Activated gamma-delta T cell treated with Interleukin-2 at 50 U/mL for 16 hours (primary cell): ENCODE measurements at regions not wholly inside any gene's neighbourhood (a gene's known extent, or its start where the extent isn't known, plus 50 kb on each side); places are given as distances from the start of the nearest gene placed in this dataset.
"Not testable (repeated sequence)": the region's sequence is repeated elsewhere in the genome, so short reads cannot be mapped to it uniquely, and the experiment has no call there.

Experiments used
- DNase-seq: peaks from one replicate; pipeline ENCODE4 v3.0.0-alpha.2; 2020

GRCh38 chr7:56466607-56467525, 350.6 kb upstream of the NUPR2 start:
- DNase-seq = not testable (repeated sequence)

- no peak for DNase-seq
Measured at GRCh38 chr7:56449762-56450161, 333.5 kb upstream of the NUPR2 start.

GRCh38 chr7:56447864-56448693, 331.9 kb upstream of the NUPR2 start:
- DNase-seq = no peak

GRCh38 chr7:56420528-56420927, 304.3 kb upstream of the NUPR2 start:
- DNase-seq = not testable (repeated sequence)

GRCh38 chr7:56375173-56375572, 259.0 kb upstream of the NUPR2 start:
- DNase-seq = no peak

GRCh38 chr7:56374666-56375065, 258.4 kb upstream of the NUPR2 start:
- DNase-seq = not testable (repeated sequence)

- peak; percentile 68 for DNase-seq
Measured at GRCh38 chr7:56373314-56373713, 257.1 kb upstream of the NUPR2 start.

- DNase-seq = not testable (repeated sequence)
Measured at GRCh38 chr7:56371792-56372191, 255.6 kb upstream of the NUPR2 start.

GRCh38 chr7:56370208-56370872, 254.1 kb upstream of the NUPR2 start:
- not testable (repeated sequence) for DNase-seq

- not testable (repeated sequence) for DNase-seq
Measured at GRCh38 chr7:56367914-56368313, 251.7 kb upstream of the NUPR2 start.

- DNase-seq = not testable (repeated sequence)
Measured at GRCh38 chr7:56367411-56367810, 251.2 kb upstream of the NUPR2 start.

- DNase-seq = not testable (repeated sequence)
Measured at GRCh38 chr7:56366701-56367100, 250.5 kb upstream of the NUPR2 start.

- not testable (repeated sequence) for DNase-seq
Measured at GRCh38 chr7:56352576-56352975, 236.4 kb upstream of the NUPR2 start.

- DNase-seq = not testable (repeated sequence)
Measured at GRCh38 chr7:56351181-56351580, 235.0 kb upstream of the NUPR2 start.

GRCh38 chr7:56348311-56348710, 232.1 kb upstream of the NUPR2 start:
- DNase-seq = not testable (repeated sequence)

GRCh38 chr7:56328327-56328726, 212.1 kb upstream of the NUPR2 start:
- not testable (repeated sequence) for DNase-seq

- DNase-seq = no peak
Measured at GRCh38 chr7:56290548-56290947, 174.3 kb upstream of the NUPR2 start.

- DNase-seq = no peak
Measured at GRCh38 chr7:56287429-56288138, 171.4 kb upstream of the NUPR2 start.

GRCh38 chr7:56256108-56256507, 139.9 kb upstream of the NUPR2 start:
- no peak for DNase-seq

GRCh38 chr7:56250135-56250534, 133.9 kb upstream of the NUPR2 start:
- DNase-seq = no peak

- no peak for DNase-seq
Measured at GRCh38 chr7:56229631-56230030, 113.4 kb upstream of the NUPR2 start.

GRCh38 chr7:56222866-56223265, 106.6 kb upstream of the NUPR2 start:
- no peak for DNase-seq
